Breast epithelium (tissue), 4 donors: ENCODE measurements at regions not wholly inside any gene's neighbourhood (a gene's known extent, or its start where the extent isn't known, plus 50 kb on each side); places are given as distances from the start of the nearest gene placed in this dataset.
"Not testable (repeated sequence)": the region's sequence is repeated elsewhere in the genome, so short reads cannot be mapped to it uniquely, and the experiment has no call there.

Experiments used
- DNase-seq, 2 donors: peaks; one replicate each; pipeline ENCODE4 v3.0.0-alpha.2; 2019; ENCODE audit warnings: low spot score in 2 of 2
- H3K27ac ChIP-seq, 2 donors: fragments of 200-600 bp; sonication (generic) in 1 of 2; one replicate each; pipeline ENCODE4 v1.5.1; 2016 to 2019; ENCODE audit warnings: mild to moderate bottlenecking in 1 of 2
- H3K27me3 ChIP-seq, 2 donors: fragments of 200-600 bp; sonication (generic) in 1 of 2; one replicate each; pipeline versions ENCODE4 v1.5.1 to v1.6.0; 2017 to 2019; ENCODE audit warnings: control low read depth in 1 of 2, mild to moderate bottlenecking in 1 of 2
- H3K36me3 ChIP-seq: fragments of 200-600 bp; one replicate; pipeline ENCODE4 v1.5.1; 2019
- H3K4me1 ChIP-seq, 2 donors: fragments of 200-600 bp; sonication (generic); one replicate each; pipeline ENCODE4 v1.5.1; 2016 to 2019; ENCODE audit warnings: control low read depth in 1 of 2
- H3K4me3 ChIP-seq, 3 donors: fragments of 200-600 bp; sonication (generic); 1 replicate in 2 of 3; 2 replicates in 1 of 3; pipeline ENCODE4 v1.5.1; 2016 to 2019; ENCODE audit warnings: mild to moderate bottlenecking in 3 of 3, moderate library complexity in 2 of 3
- H3K9me3 ChIP-seq, 2 donors: fragments of 200-600 bp; sonication (generic) in 1 of 2; one replicate each; pipeline ENCODE4 v1.5.1; 2016 to 2019; ENCODE audit warnings: control low read depth in 1 of 2
- CTCF ChIP-seq, 3 donors: fragments of 450-650 bp; IDR thresholded peaks; one replicate each; pipeline ENCODE4 v1.5.1; 2016 to 2017; ENCODE audit warnings: antibody characterized with exemption in 3 of 3, mild to moderate bottlenecking in 3 of 3, moderate library complexity in 3 of 3
- POLR2A ChIP-seq: fragments of 450-650 bp; IDR thresholded peaks from one replicate; pipeline ENCODE4 v1.6.1; 2016; ENCODE audit warnings: antibody characterized with exemption, mild to moderate bottlenecking, moderate library complexity
- POLR2AphosphoS5 ChIP-seq, 3 donors: sonication (generic); formaldehyde crosslinking; IDR thresholded peaks; one replicate each; pipeline ENCODE4 v1.6.1; 2017; ENCODE audit warnings: antibody characterized with exemption in 3 of 3
- intact Hi-C: fragments of 100-400 bp; cut with DNase I; formaldehyde crosslinking; loops from one replicate; pipeline ENCODE4 v1.15.1; 2023; ENCODE audit warnings: low total_unique reads

- intact Hi-C loops: no loop called here
- no peaks in the 10 kb centered on the region for H3K27me3 ChIP-seq
- no peaks in the 10 kb centered on the region for H3K36me3 ChIP-seq
- TF ChIP-seq CTCF (IDR thresholded peaks at IDR 0.05): no peak
- TF ChIP-seq POLR2AphosphoS5 (IDR thresholded peaks at IDR 0.05): no peak
- H3K27ac ChIP-seq: no peak overlapping the region
- no peak overlapping the region for H3K4me3 ChIP-seq
- no peaks in the 10 kb centered on the region for H3K4me1 ChIP-seq
- no peak for DNase-seq
- no peaks in the 10 kb centered on the region for H3K9me3 ChIP-seq
These were observed 2318.6 kb upstream of the ACO1 start for GRCh38 chr9:30065888-30066287.

- intact Hi-C loops, H3K27ac ChIP-seq, DNase-seq, H3K27me3 ChIP-seq, H3K36me3 ChIP-seq, H3K4me1 ChIP-seq, H3K4me3 ChIP-seq, H3K9me3 ChIP-seq: not testable (repeated sequence)
These were observed 2315.2 kb upstream of the ACO1 start for GRCh38 chr9:30069236-30069635.

- intact Hi-C loops: no loop called here
- no peak for DNase-seq
These were observed 2309.4 kb upstream of the ACO1 start for GRCh38 chr9:30075022-30075421.

DNA sequence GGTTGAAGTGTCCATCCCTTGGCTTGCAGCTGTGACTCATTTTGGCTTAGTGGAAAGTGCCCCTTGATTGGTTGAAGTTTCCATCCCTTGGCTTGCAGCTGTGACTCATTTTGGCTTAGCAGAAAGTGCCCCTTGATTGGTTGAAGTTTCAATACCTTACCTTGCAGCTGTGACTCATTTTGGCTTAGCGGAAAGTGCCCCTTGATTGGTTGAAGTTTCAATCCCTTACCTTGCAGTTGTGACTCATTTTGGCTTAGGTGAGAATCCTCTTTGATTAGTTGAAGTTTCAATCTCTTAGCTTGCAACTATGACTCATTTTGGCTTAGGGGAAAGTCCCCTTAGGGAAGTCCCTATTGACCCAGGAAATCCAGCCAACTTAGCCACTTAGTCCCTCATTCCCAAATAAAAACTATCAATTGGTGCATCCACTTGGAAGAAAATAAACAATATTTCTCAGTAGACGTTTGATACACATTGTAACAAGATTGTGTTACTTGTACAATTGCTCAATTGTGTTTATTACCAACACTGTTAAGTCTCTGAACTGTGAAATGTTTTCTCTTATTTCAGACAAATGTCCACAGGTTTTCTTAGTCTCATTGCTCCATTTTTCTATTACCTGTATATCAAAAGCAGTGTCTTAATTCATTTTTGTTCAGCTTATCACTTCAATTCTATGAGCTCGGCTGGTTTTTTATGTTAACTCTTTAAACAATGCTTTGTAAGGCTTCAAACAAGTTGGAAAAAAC is 2308.8 kb upstream of the ACO1 start:
- no peak for TF ChIP-seq POLR2AphosphoS5 (IDR thresholded peaks at IDR 0.05)
- no peak for TF ChIP-seq CTCF (IDR thresholded peaks at IDR 0.05)
- TF ChIP-seq POLR2A: no peak
- Histone ChIP-seq H3K27me3 (no peaks in the 10 kb centered on the region), H3K36me3 (no peaks in the 10 kb centered on the region), H3K9me3 (no peaks in the 10 kb centered on the region), H3K4me3 (no peak overlapping the region), H3K4me1 (no peaks in the 10 kb centered on the region), H3K27ac (no peak overlapping the region)
- intact Hi-C loops: no loop called here
- DNase-seq: no peak

More at GRCh38 chr9:30075022-30075421, 2309.4 kb upstream of the ACO1 start:
- TF ChIP-seq CTCF (IDR thresholded peaks at IDR 0.05) (no peak), POLR2AphosphoS5 (IDR thresholded peaks at IDR 0.05) (no peak), POLR2A (no peak)
- Histone ChIP-seq H3K36me3 (no peaks in the 10 kb centered on the region), H3K9me3 (no peaks in the 10 kb centered on the region), H3K4me3 (no peak overlapping the region), H3K27ac (no peak overlapping the region), H3K4me1 (no peaks in the 10 kb centered on the region), H3K27me3 (no peaks in the 10 kb centered on the region)

DNA sequence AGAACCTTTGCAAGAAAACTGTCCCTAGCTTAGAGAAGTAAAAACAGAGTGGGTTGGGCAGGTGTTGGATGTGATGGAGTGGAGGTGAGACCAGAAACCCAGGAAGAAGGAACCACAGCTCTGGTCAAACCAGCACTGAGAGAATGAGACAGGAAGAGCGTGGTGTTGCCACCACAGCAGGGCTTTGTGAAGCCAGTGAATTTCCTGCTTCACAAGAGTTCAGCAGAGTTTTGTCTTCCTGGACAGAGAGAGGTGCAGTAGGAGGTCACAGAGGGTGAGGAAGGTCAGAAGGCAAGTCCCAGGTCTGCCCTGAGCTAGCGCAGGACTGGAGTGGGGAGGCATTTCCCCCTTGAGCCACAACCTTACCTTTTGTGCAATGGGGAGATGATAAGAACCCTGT is 2306.2 kb upstream of the ACO1 start:
- H3K27me3 ChIP-seq: no peaks in the 10 kb centered on the region
- H3K4me3 ChIP-seq: no peak overlapping the region
- H3K4me1 ChIP-seq: no peaks in the 10 kb centered on the region
- TF ChIP-seq POLR2A (no peak), POLR2AphosphoS5 (IDR thresholded peaks at IDR 0.05) (no peak), CTCF (IDR thresholded peaks at IDR 0.05) (no peak)
- no peaks in the 10 kb centered on the region for H3K36me3 ChIP-seq
- H3K9me3 ChIP-seq: no peaks in the 10 kb centered on the region
- no peak for DNase-seq
- intact Hi-C loops: no loop called here
- no peak overlapping the region for H3K27ac ChIP-seq

- no peak for DNase-seq
- TF ChIP-seq CTCF (IDR thresholded peaks at IDR 0.05) (no peak), POLR2A (no peak), POLR2AphosphoS5 (IDR thresholded peaks at IDR 0.05) (no peak)
- Histone ChIP-seq H3K36me3 (no peaks in the 10 kb centered on the region), H3K27ac (no peak overlapping the region), H3K27me3 (no peaks in the 10 kb centered on the region), H3K4me1 (no peaks in the 10 kb centered on the region), H3K4me3 (no peak overlapping the region), H3K9me3 (no peaks in the 10 kb centered on the region)
- intact Hi-C loops: no loop called here
These were observed 2295.0 kb upstream of the ACO1 start for GRCh38 chr9:30089428-30089827.
